Naive B cell (primary cell): ENCODE measurements at regions not wholly inside any gene's neighbourhood (a gene's known extent, or its start where the extent isn't known, plus 50 kb on each side); places are given as distances from the start of the nearest gene placed in this dataset.
A peak's percentile ranks its signal among the peaks of the same experiment; 100 is the strongest.
"Not testable (repeated sequence)": the region's sequence is repeated elsewhere in the genome, so short reads cannot be mapped to it uniquely, and the experiment has no call there.

Experiments
- ATAC-seq, 2 donors: fragments of 150-1000 bp; cut with Tn5 transposase; 2 replicates each; pipeline ENCODE4 v1.10.0; 2021; ENCODE audit warnings: low read depth in 2 of 2, mild to moderate bottlenecking in 2 of 2, moderate library complexity in 2 of 2
- DNase-seq: peaks from one replicate; pipeline ENCODE4 v3.0.0; 2022
- H3K27ac Mint-ChIP-seq, 6 donors: one replicate each; pipeline ENCODE4 v1.8.0; 2020 to 2022; ENCODE audit warnings: mild to moderate bottlenecking in 6 of 6, mixed read lengths in 6 of 6, moderate library complexity in 5 of 6, inconsistent platforms in 2 of 6
- H3K27me3 Mint-ChIP-seq, 3 donors: one replicate each; pipeline ENCODE4 v1.8.0; 2021 to 2022; ENCODE audit warnings: mixed read lengths in 3 of 3, mild to moderate bottlenecking in 1 of 3
- H3K36me3 Mint-ChIP-seq, 2 donors: one replicate each; pipeline ENCODE4 v1.8.0; 2020 to 2022; ENCODE audit warnings: mixed read lengths in 2 of 2, inconsistent platforms in 1 of 2, mild to moderate bottlenecking in 1 of 2
- H3K4me1 Mint-ChIP-seq, 3 donors: one replicate each; pipeline ENCODE4 v1.8.0; 2020 to 2022; ENCODE audit warnings: mixed read lengths in 3 of 3, inconsistent platforms in 1 of 3, mild to moderate bottlenecking in 1 of 3, moderate library complexity in 1 of 3
- H3K4me3 Mint-ChIP-seq, 8 donors: one replicate each; pipeline ENCODE4 v1.8.0; 2020 to 2022; ENCODE audit warnings: mild to moderate bottlenecking in 8 of 8, mixed read lengths in 8 of 8, moderate library complexity in 8 of 8, inconsistent platforms in 2 of 8
- H3K9me3 Mint-ChIP-seq, 7 donors: one replicate each; pipeline ENCODE4 v1.8.0; 2020 to 2022; ENCODE audit warnings: mixed read lengths in 7 of 7, mild to moderate bottlenecking in 5 of 7, inconsistent platforms in 2 of 7, moderate library complexity in 1 of 7

DNA sequence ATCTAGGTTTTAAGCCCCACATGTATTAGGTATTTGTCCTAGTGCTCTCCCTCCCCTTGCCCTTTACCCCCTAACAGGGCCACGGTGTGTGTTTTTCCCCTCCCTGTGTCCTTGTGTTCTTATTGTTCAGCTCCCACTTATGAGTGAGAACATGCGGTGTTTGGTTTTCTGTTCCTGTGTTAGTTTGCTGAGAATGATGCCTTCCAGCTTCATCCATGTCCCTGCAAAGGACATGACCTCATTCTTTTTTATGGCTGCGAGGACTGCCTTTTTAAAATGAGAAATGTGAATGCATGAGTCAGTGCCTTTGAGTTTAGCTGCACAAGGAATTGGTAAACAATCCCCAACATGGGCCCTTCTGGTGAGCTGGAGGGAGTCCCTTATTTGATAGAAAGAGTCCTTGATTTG, 88.4 kb upstream of the EIF5 start:
- H3K4me1 Mint-ChIP-seq, H3K36me3 Mint-ChIP-seq, ATAC-seq, DNase-seq, H3K27ac Mint-ChIP-seq: not testable (repeated sequence)
- Mint-ChIP-seq H3K4me3 (peak overlapping the region in 1 of 8 donors; percentile 83), H3K27me3 (peaks cover 24 to 30% (median 27%) of the 10 kb centered on the region in 3 donors), H3K9me3 (peaks cover 4 to 21% (median 11%) of the 10 kb centered on the region in 7 donors)

DNA sequence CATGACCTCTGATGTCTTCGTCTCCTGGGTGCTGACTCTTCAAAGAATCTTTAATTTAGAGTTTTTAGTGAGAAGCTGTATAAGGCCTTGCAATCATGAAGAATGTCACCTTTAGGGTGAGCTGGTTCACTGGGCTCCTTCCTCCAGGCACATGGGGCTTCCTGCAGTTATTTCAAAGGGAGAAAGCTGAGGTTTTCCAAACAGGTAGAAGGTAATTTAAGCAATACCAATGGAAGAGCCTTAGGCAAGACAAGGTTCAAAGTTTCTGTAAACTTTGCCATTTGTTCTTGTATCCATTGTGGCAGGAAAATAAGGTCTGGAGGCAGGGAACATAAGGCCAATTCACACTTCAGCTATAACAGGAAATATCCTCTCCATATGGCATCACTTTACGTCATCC, 88.0 kb upstream of the EIF5 start:
- no peak overlapping the region for H3K4me3 Mint-ChIP-seq
- DNase-seq (no peak), ATAC-seq (no peak)
- peaks cover 2 to 16% (median 7%) of the 10 kb centered on the region in 7 donors for H3K9me3 Mint-ChIP-seq
- peaks cover 26 to 30% (median 30%) of the 10 kb centered on the region in 3 donors for H3K27me3 Mint-ChIP-seq
- H3K4me1 Mint-ChIP-seq, result no peaks in the 10 kb centered on the region
- H3K36me3 Mint-ChIP-seq, result peaks cover 0 to 8% of the 10 kb centered on the region in 2 donors
- H3K27ac Mint-ChIP-seq, result peak overlapping the region in 1 of 6 donors; percentile 14

DNA sequence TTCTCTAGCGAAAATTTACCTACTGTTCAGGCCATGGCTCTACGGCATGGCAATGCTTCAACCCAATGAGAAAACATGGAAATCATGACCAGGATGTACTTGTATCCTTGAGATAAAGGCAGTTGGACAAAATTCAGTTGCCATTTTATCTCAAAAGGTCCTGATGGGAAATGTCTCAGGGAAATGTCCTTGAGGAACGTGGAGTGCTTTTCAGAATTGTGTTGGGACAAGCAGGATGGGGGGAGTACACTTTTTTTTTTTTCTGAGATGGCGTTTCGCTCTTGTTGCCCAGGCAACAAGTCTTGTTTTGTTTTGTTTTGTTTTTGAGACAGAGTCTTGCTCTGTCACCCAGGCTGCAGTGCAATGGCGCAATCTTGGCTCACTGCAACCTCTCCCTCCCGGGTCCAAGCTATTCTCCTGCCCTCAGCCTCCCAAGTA, 86.8 kb upstream of the EIF5 start:
- Mint-ChIP-seq H3K9me3 (peaks cover 0 to 10% (median 3%) of the 10 kb centered on the region in 7 donors), H3K27ac (no peak overlapping the region)

DNA sequence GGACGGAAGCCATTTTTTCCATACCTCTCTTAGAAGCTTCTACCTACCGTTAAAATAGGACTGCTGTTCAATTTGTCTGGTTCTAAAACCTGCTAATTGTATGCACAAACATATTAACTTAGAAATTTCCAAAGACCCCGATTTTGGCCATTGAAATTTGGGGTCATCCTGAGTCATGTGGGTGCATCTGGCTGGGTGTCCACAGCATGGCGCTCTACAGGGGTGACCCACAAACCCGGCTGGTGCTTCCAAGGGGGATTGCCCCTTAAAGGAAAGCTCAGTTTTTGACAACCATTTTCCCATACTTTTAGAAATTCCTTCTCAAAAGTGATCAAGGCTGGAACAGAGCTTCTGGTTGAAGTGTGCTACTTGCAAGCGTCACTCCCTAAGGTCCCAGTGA, 83.9 kb upstream of the EIF5 start:
- H3K27ac Mint-ChIP-seq, result no peak overlapping the region

More for the DNA sequence above, 86.8 kb upstream of the EIF5 start:
- ATAC-seq (no peak), DNase-seq (no peak)
- H3K4me1 Mint-ChIP-seq, result no peaks in the 10 kb centered on the region
- H3K27me3 Mint-ChIP-seq, result peaks cover 24 to 39% (median 38%) of the 10 kb centered on the region in 3 donors
- H3K4me3 Mint-ChIP-seq, result no peak overlapping the region
- H3K36me3 Mint-ChIP-seq, result peaks cover 0 to 12% of the 10 kb centered on the region in 2 donors

DNA sequence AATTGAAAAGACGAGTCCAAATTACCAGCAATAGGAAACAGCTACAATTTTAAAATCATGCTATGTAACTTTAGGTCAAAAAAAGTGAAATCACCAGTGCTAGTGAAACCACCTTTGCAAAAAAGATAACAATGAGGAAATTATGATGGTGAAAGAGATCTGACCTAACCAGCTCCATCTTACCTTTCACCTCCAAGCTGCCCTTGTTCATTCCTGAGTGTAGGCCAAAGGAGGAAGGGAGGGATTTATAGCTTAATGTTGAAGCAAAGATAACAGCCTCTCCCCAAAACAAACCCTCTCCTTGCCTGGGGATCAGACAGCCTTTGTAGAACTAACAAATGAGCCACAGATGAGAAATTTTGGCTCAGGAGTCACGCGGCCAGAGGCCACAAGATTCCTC, 83.2 kb upstream of the EIF5 start:
- H3K36me3 Mint-ChIP-seq, result peaks cover 0 to 5% of the 10 kb centered on the region in 2 donors
- H3K9me3 Mint-ChIP-seq, result peaks cover 0 to 5% (median 0%) of the 10 kb centered on the region in 7 donors
- DNase-seq (no peak), ATAC-seq (no peak)
- no peaks in the 10 kb centered on the region for H3K4me1 Mint-ChIP-seq
- peaks cover 27 to 30% (median 27%) of the 10 kb centered on the region in 3 donors for H3K27me3 Mint-ChIP-seq
- no peak overlapping the region for H3K27ac Mint-ChIP-seq
- no peak overlapping the region for H3K4me3 Mint-ChIP-seq

More for the DNA sequence above, 83.9 kb upstream of the EIF5 start:
- Mint-ChIP-seq H3K4me1 (no peaks in the 10 kb centered on the region), H3K27me3 (peaks cover 22 to 36% (median 33%) of the 10 kb centered on the region in 3 donors), H3K4me3 (no peak overlapping the region), H3K9me3 (peaks cover 0 to 5% (median 0%) of the 10 kb centered on the region in 7 donors), H3K36me3 (peaks cover 0 to 5% of the 10 kb centered on the region in 2 donors)
- ATAC-seq (no peak), DNase-seq (no peak)

DNA sequence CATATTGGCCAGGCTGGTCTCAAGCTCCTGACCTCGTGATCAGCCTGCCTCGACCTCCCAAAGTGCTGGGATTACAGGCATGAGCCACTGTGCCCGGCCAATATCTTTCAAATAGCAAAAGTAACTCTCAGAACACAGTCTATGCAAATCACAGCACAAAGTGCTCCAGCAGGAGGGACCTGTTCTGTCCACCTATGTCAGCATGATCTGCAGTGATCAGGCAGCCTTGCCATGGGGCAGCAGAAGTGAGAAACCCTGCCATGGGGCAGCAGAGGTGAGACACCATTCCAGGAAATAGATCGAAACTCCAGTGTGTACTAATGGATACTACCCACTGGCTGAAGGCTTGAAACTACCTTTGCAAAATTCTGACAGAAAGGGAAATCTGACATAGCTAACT, 78.5 kb upstream of the EIF5 start:
- no peak for DNase-seq
- no peak for ATAC-seq
- Mint-ChIP-seq H3K4me3 (no peak overlapping the region), H3K27ac (no peak overlapping the region), H3K36me3 (peaks cover 0 to 5% of the 10 kb centered on the region in 2 donors), H3K9me3 (peaks cover 0 to 5% (median 0%) of the 10 kb centered on the region in 7 donors), H3K27me3 (peaks cover 23 to 35% (median 26%) of the 10 kb centered on the region in 3 donors), H3K4me1 (peaks cover 0 to 4% (median 3%) of the 10 kb centered on the region in 3 donors)

DNA sequence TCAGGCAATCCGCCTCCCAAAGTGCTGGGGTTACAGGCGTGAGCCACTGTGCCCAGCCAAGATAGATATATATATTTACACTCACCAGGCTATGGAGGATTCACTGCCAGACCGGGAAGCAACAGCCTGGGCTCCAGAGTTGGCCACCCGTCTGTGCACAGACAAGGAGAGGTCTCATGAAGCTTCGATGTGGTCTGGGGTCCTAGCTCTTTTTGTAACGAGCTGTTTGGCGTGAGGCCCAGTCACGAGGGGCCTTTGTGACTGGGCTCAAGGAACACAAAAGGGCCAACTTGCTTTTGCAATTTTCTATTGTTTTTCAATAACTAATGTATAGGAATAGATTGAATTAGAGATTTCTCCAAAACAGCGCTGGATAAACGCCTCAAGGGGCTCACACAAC, 77.6 kb upstream of the EIF5 start:
- no peak overlapping the region for H3K27ac Mint-ChIP-seq
- H3K4me3 Mint-ChIP-seq, result no peak overlapping the region
- DNase-seq (no peak), ATAC-seq (no peak)
- H3K36me3 Mint-ChIP-seq, result peaks cover 0 to 5% of the 10 kb centered on the region in 2 donors
- peaks cover 0 to 5% (median 0%) of the 10 kb centered on the region in 7 donors for H3K9me3 Mint-ChIP-seq
- H3K4me1 Mint-ChIP-seq, result peaks cover 0 to 10% (median 9%) of the 10 kb centered on the region in 3 donors
- H3K27me3 Mint-ChIP-seq, result peaks cover 26 to 35% (median 28%) of the 10 kb centered on the region in 3 donors

DNA sequence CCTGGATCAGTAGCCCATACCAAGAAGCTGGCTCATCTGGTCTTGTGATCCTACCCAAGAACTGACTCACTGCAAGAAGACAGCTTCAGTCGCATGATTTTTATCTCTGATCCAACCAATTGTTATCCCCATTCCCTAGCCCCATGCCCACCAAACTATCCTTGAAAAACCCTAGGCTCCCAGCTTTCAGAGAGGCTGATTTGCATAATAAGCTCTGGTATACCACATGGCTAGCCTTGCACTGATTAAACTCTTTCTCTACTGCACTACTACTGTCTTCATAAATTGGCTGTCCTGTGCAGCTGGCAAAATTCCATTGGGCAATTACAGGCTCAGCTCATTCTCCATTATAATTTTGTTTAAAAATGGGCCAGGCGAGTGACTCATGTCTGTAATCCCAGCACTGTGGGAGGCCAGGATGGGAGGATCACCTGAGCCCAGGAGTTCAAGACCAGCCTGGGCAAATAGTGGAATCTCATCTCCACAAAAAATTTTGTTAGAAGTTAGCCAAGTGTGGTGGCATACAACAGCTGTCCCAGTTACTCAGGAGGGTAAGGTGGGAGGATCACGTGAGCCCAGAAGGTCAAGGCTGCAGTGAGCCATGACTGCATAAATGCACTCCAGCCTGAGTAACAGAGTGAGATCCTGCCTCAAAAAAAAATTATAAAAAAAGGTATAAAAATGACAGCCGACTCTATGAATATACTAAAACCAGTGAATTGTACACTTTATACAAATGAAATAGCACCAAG, 76.7 kb upstream of the EIF5 start:
- no peak overlapping the region for H3K4me3 Mint-ChIP-seq
- H3K27ac Mint-ChIP-seq, result no peak overlapping the region
- H3K36me3 Mint-ChIP-seq, result no peaks in the 10 kb centered on the region

DNA sequence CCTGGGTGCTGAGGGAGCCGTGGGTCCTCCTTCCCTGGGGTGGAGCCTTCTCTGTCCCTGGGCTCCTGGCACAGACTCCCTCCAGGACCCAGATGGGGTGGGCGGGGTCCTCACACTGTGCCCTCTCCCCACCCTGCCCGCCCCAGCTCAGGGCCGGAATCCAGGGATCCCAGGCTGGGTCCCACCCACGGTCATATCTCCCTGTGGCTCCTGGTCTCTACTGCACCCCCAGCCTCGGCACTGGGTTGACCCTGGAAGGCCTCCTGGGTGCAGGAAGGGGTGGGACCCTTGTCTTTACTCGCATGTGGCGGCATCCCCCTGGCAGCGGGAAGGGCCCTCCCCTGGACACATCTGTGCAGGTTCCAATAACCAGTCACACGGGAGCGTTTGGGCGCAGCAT, 75.8 kb upstream of the EIF5 start:
- H3K9me3 Mint-ChIP-seq, result no peaks in the 10 kb centered on the region
- H3K4me3 Mint-ChIP-seq, result no peak overlapping the region
- no peaks in the 10 kb centered on the region for H3K36me3 Mint-ChIP-seq
- H3K27me3 Mint-ChIP-seq, result peaks cover 26 to 38% (median 36%) of the 10 kb centered on the region in 3 donors
- ATAC-seq, result no peak
- H3K27ac Mint-ChIP-seq, result no peak overlapping the region
- H3K4me1 Mint-ChIP-seq, result peaks cover 0 to 10% (median 9%) of the 10 kb centered on the region in 3 donors
- no peak for DNase-seq

More for the DNA sequence above, 76.7 kb upstream of the EIF5 start:
- Mint-ChIP-seq H3K4me1 (peaks cover 0 to 10% (median 9%) of the 10 kb centered on the region in 3 donors), H3K27me3 (peaks cover 25 to 36% (median 33%) of the 10 kb centered on the region in 3 donors), H3K9me3 (no peaks in the 10 kb centered on the region)
- DNase-seq, result no peak
- ATAC-seq, result no peak

DNA sequence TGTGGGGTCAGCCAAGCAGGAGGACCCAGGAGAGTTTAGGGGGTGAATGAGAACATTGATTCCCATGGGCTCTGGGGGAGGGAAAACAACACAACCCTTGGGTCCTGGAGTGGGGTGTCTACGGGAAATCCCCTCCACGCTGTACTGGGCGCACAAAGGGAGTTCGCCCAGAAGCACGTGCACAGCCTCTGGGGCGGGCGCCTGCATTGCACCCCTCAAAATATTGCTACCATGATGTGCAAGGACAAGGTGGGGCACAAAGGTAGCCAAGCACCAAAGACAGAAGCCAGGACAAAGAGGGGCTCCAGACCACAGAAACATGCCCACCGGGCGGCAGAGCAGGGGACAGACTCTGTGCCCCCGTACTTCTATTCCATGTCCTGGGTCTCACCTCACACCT, 74.9 kb upstream of the EIF5 start:
- ATAC-seq (no peak), DNase-seq (no peak)
- Mint-ChIP-seq H3K4me1 (peaks cover 0 to 10% (median 9%) of the 10 kb centered on the region in 3 donors), H3K27ac (no peak overlapping the region), H3K4me3 (no peak overlapping the region), H3K36me3 (no peaks in the 10 kb centered on the region), H3K9me3 (no peaks in the 10 kb centered on the region), H3K27me3 (peaks cover 30 to 37% (median 36%) of the 10 kb centered on the region in 3 donors)

DNA sequence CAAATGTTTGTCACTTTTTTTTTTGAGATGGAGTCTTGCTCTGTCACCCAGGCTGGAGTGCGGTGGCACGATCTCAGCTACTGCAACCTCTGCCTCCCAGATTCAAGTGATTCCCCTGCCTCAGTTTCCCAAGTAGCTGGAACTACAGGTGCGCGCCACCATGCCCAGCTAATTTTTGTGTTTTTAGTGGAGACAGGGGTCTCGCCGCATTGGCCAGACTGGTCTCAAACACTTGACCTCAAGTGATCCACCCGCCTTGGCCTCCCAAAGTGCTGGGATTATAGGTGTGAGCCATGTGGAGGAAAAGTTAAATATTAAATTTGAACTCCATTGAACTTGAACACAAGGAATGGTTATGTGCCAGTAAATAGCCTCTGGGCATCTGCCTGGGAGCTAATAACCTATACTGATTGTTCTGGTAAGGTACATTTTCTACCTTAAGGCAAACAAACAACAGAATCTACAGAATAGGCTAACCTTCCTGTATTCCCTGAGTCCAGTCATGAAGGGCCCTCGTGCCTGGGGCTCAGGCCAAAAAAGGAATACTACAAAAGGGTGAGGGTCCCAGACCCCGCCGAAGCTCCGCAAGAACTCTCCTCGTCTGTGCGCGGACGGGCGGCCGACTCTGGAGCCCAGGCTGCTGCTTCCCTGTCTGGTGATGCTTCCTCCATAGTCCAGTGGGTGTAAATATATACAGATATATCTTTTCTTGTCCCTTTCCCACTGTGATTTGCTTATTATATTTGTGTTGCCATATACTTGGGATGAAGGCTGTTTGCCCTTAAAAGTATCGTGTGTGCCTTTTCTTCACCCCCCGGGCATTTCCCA, 74.0 kb upstream of the EIF5 start:
- H3K4me3 Mint-ChIP-seq, result peak overlapping the region in 3 of 8 donors; percentile 23 to 38 (median 33)
- DNase-seq (no peak), ATAC-seq (no peak)
- peaks cover 0 to 10% (median 9%) of the 10 kb centered on the region in 3 donors for H3K4me1 Mint-ChIP-seq
- no peak overlapping the region for H3K27ac Mint-ChIP-seq
- H3K36me3 Mint-ChIP-seq, result no peaks in the 10 kb centered on the region
- H3K9me3 Mint-ChIP-seq, result peaks cover 0 to under 1% (median 0%) of the 10 kb centered on the region in 7 donors
- peaks cover 33 to 40% (median 40%) of the 10 kb centered on the region in 3 donors for H3K27me3 Mint-ChIP-seq

DNA sequence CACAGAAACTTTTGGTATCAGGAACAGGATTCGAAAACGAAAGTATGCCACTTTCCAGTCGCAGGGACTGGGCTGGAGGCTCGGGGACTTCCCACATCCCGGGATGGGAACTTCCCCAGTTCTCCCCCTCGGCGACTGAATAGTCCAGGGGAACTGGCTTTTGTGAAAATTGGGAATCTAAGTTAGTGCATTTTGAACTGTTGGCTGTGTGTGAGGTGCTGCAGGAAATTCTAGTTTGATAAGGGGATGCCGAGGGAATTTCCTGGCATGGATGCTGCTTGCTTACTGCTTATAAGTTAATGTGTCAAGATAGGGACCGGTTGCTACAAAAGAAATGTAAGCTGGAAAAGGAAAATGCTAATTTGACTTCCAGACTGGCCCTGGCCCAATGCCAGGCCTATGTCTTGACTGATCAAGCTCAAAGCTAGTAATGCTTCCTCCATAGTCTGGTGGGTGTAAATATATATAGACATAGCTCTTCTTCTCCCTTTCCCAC, 73.4 kb upstream of the EIF5 start:
- no peaks in the 10 kb centered on the region for H3K36me3 Mint-ChIP-seq
- H3K4me1 Mint-ChIP-seq, result peaks cover 0 to 10% (median 9%) of the 10 kb centered on the region in 3 donors
- H3K9me3 Mint-ChIP-seq, result peaks cover 0 to 6% (median 0%) of the 10 kb centered on the region in 7 donors
- H3K27ac Mint-ChIP-seq, result no peak overlapping the region
- peaks cover 40 to 47% (median 42%) of the 10 kb centered on the region in 3 donors for H3K27me3 Mint-ChIP-seq
- ATAC-seq (no peak), DNase-seq (no peak)
- H3K4me3 Mint-ChIP-seq, result peak overlapping the region in 5 of 8 donors; percentile 4 to 47 (median 33)

DNA sequence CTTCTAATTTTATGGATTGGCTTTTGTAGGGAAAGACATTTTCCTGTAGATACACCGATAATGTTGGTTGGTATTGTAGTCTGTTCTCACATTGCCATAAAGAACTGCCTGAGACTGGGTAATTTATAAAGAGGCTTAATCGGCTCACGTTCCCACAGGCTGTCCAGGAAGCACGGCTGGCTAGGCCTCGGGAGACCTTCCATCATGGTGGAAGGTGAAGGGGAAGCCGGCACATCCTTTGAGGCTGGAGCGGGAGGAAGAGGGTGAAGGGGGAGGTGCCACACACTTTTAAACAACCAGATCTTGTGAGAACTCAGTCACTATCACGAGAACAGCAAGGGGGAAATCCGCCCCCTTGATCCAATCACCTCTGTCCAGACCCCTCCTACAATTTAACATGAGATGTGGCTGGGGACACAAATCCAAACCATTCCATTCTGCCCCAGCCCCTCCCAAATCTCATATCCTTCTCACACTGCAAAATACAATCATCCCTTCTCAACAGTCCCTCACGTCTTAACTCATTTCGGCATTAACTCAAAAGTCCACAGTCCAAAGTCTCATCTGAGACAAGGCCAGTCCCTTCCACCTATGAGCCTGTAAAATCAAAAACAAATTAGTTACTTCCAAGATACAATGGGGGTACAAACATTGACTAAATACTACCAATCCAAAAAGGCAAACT, 66.7 kb upstream of the EIF5 start:
- no peak overlapping the region for H3K4me3 Mint-ChIP-seq

More for the DNA sequence above, 66.7 kb upstream of the EIF5 start:
- ATAC-seq (no peak), DNase-seq (no peak)
- H3K27me3 Mint-ChIP-seq, result peaks cover 43 to 70% (median 69%) of the 10 kb centered on the region in 3 donors
- H3K36me3 Mint-ChIP-seq, result peaks cover 0 to under 1% of the 10 kb centered on the region in 2 donors
- no peak overlapping the region for H3K27ac Mint-ChIP-seq
- peaks cover 0 to 15% (median 4%) of the 10 kb centered on the region in 7 donors for H3K9me3 Mint-ChIP-seq
- no peaks in the 10 kb centered on the region for H3K4me1 Mint-ChIP-seq
